GM12878 (cell line): ENCODE measurements at regions not wholly inside any gene's neighbourhood (a gene's known extent, or its start where the extent isn't known, plus 50 kb on each side); places are given as distances from the start of the nearest gene placed in this dataset.

Experiments
- ATAC-seq: fragments of 200-7000 bp; cut with Tn5 transposase; 3 replicates; pipeline ENCODE4 v1.9.1; 2020; ENCODE audit warnings: mild to moderate bottlenecking, moderate library complexity
- BruUV-seq: library from RNA; stranded (reverse); fragments of 400-500 nt; replicated peaks from 2 replicates; lab custom pipeline; 2021; lab: Mats Ljungman, UMichigan
- CTCF ChIA-PET: fragments of 300-600 bp; sonication (Branson Sonifier 250); formaldehyde crosslinking; extraction: SDS; loops from one replicate; lab custom pipeline; 2021; ENCODE audit warnings: inconsistent platforms; lab: Yijun Ruan, JAX
- POLR2A ChIA-PET: fragments of 350-600 bp; formaldehyde crosslinking; extraction: SDS; loops from one replicate; lab custom pipeline; 2021; ENCODE audit warnings: inconsistent platforms; lab: Charles Lee
- RAD21 ChIA-PET: fragments of 300-600 bp; sonication (Branson Sonifier 250); formaldehyde crosslinking; loops from one replicate; lab custom pipeline; 2023; ENCODE audit warnings: antibody characterized with exemption; ENCODE audit not compliant: unreplicated experiment; lab: Charles Lee
- SMC1A ChIA-PET: fragments of 300-600 bp; sonication (Branson Sonifier 250); formaldehyde crosslinking; loops from one replicate; lab custom pipeline; 2023; ENCODE audit not compliant: unreplicated experiment, uncharacterized antibody; lab: Charles Lee
- DNase-seq: peaks from one replicate; pipeline ENCODE4 v3.0.0-alpha.2; 2011; ENCODE audit warnings: low read depth, low spot score
- FAIRE-seq: peaks from 3 replicates; lab custom pipeline; 2011; peaks lifted over from hg19 to GRCh38; lab: Jason Lieb, UNC
- H2AFZ ChIP-seq: 2 replicates; pipeline ENCODE4 v1.6.0; 2011; ENCODE audit warnings: low read depth, low read length, control low read depth; ENCODE audit not compliant: control insufficient read depth
- H3K27ac ChIP-seq: 2 replicates; pipeline ENCODE4 v1.5.1; 2011; ENCODE audit warnings: control low read depth; ENCODE audit not compliant: control insufficient read depth, insufficient read depth
- H3K27me3 ChIP-seq, 2 experiments: replicated peaks in 1 of 2; 2 replicates each; pipeline versions ENCODE4 v1.6.0 to v1.6.1; 2011; ENCODE audit warnings: low read length in 1 of 2; ENCODE audit not compliant: control insufficient read depth in 2 of 2, insufficient read depth in 2 of 2
- H3K36me3 ChIP-seq, 2 experiments: 2 replicates each; pipeline ENCODE4 v1.5.1; 2011; ENCODE audit warnings: low read length in 1 of 2; ENCODE audit not compliant: control insufficient read depth in 2 of 2, insufficient read depth in 2 of 2
- H3K4me1 ChIP-seq: 2 replicates; pipeline ENCODE4 v1.6.1; 2011; ENCODE audit warnings: mild to moderate bottlenecking, low read length, moderate library complexity, mixed read lengths; ENCODE audit not compliant: control insufficient read depth, insufficient read depth
- H3K4me2 ChIP-seq: 2 replicates; pipeline ENCODE4 v1.6.0; 2011; ENCODE audit warnings: control low read depth; ENCODE audit not compliant: control insufficient read depth, insufficient read depth
- H3K4me3 ChIP-seq: fragments of 200-600 bp; sonication (generic); 2 replicates; pipeline ENCODE4 v1.5.1; 2016
- H3K79me2 ChIP-seq: 2 replicates; pipeline ENCODE4 v1.6.0; 2011; ENCODE audit warnings: low read length; ENCODE audit not compliant: control insufficient read depth, insufficient read depth
- H3K9ac ChIP-seq: 2 replicates; pipeline ENCODE4 v1.8.0; 2011; ENCODE audit warnings: low read length, control low read depth, mixed read lengths; ENCODE audit not compliant: control insufficient read depth, insufficient read depth
- H3K9me3 ChIP-seq: replicated peaks from 3 replicates; pipeline ENCODE4 v1.5.1; 2011; ENCODE audit warnings: mild to moderate bottlenecking, low read length; ENCODE audit not compliant: control insufficient read depth, insufficient read depth
- H4K20me1 ChIP-seq: 2 replicates; pipeline ENCODE4 v1.6.0; 2011; ENCODE audit not compliant: control insufficient read depth, insufficient read depth
- BACH1 ChIP-seq: fragments of 450-650 bp; IDR thresholded peaks from 2 replicates; pipeline ENCODE4 v1.6.1; 2017; ENCODE audit warnings: mild to moderate bottlenecking, borderline replicate concordance
- EGR1 ChIP-seq, 2 experiments: IDR thresholded peaks; 1 replicate in 1 of 2; 2 replicates in 1 of 2; pipeline ENCODE4 v1.6.1; 2011 to 2012; ENCODE audit warnings: low read depth in 2 of 2, low read length in 2 of 2, borderline replicate concordance in 1 of 2, mild to moderate bottlenecking in 1 of 2, moderate library complexity in 1 of 2
- ESRRA ChIP-seq: IDR thresholded peaks from 2 replicates; pipeline ENCODE4 v1.6.1; 2012; ENCODE audit warnings: mild to moderate bottlenecking, low read length, improper control_type of control experiment
- GABPA ChIP-seq: IDR thresholded peaks from 2 replicates; pipeline ENCODE4 v1.6.1; 2014; ENCODE audit warnings: antibody characterized with exemption, low read depth, mild to moderate bottlenecking, inconsistent platforms
- IKZF2 ChIP-seq, 2 experiments: fragments of 450-650 bp; IDR thresholded peaks; 2 replicates each; pipeline ENCODE4 v1.6.1; 2017; ENCODE audit warnings: mild to moderate bottlenecking in 2 of 2, moderate library complexity in 2 of 2
- IRF4 ChIP-seq: IDR thresholded peaks from 2 replicates; pipeline ENCODE4 v1.6.1; 2011; ENCODE audit warnings: low read depth, low read length
- MEF2A ChIP-seq: IDR thresholded peaks from 2 replicates; pipeline ENCODE4 v1.6.1; 2011; ENCODE audit warnings: low read depth, mild to moderate bottlenecking, low read length, moderate library complexity; ENCODE audit not compliant: insufficient read depth
- MEF2B ChIP-seq: fragments of 450-650 bp; IDR thresholded peaks from 2 replicates; pipeline ENCODE4 v1.6.1; 2018; ENCODE audit warnings: mild to moderate bottlenecking, moderate library complexity; ENCODE audit not compliant: partially characterized antibody, poor library complexity, severe bottlenecking
- POLR2A ChIP-seq: IDR thresholded peaks from 2 replicates; pipeline ENCODE4 v1.6.1; 2011; ENCODE audit warnings: low read depth, mild to moderate bottlenecking, low read length
- RAD21 ChIP-seq: IDR thresholded peaks from 2 replicates; pipeline ENCODE4 v1.6.1; 2011; ENCODE audit warnings: mild to moderate bottlenecking, low read depth, low read length, moderate library complexity; ENCODE audit not compliant: insufficient read depth
- RAD51 ChIP-seq: fragments of 450-650 bp; IDR thresholded peaks from 2 replicates; pipeline ENCODE4 v1.6.1; 2016; ENCODE audit warnings: moderate library complexity, mild to moderate bottlenecking, inconsistent platforms
- RFX5 ChIP-seq: IDR thresholded peaks from 2 replicates; pipeline ENCODE4 v1.6.1; 2011; ENCODE audit warnings: low read depth, low read length, improper control_type of control experiment
- SUPT20H ChIP-seq: IDR thresholded peaks from 2 replicates; pipeline ENCODE4 v1.6.1; 2011; ENCODE audit warnings: low read depth, mild to moderate bottlenecking, low read length, moderate library complexity, borderline replicate concordance; ENCODE audit not compliant: control insufficient read depth
- ZNF622 ChIP-seq: fragments of 450-650 bp; IDR thresholded peaks from 2 replicates; pipeline ENCODE4 v1.6.1; 2017; ENCODE audit warnings: mild to moderate bottlenecking, inconsistent platforms
- WGBS: methylation state at CpG from one replicate; pipeline ENCODE4 v1.1.6; 2016; ENCODE audit warnings: low lambda C conversion rate; ENCODE audit not compliant: insufficient replicate concordance, insufficient coverage; ENCODE audit errors: missing lambda C conversion rate; 5-methylcytosine and 5-hydroxymethylcytosine counted together
- in situ Hi-C: fragments of 300-500 bp; cut with MboI; formaldehyde crosslinking; loops from 9 replicates; pipeline ENCODE4 v1.14.3; 2018; ENCODE audit warnings: mixed read lengths
- intact Hi-C: fragments of 100-400 bp; cut with micrococcal nuclease; formaldehyde crosslinking; loops from one replicate; pipeline ENCODE4 v1.14.2; 2022; ENCODE audit not compliant: unreplicated experiment

DNA sequence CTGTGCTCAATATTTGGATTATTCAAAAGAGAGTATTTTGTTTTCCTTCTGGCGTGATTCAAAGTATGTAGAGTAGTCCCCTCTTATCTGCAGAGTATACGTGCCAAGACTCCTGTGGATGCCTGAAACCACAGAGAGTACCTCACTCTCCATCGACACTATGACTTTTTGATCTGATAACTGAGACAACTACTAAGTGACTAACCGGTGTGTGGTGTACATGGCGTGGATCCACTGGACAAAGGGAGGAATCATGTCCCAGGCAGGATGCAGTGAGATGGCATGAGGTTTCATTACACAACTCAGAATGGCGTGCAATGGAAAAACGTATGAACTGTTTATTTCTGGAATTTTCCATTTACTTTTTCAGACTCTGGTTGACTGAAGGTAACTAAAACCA, 112.2 kb upstream of the PDE7B start:
- no peaks in the 10 kb centered on the region for H3K79me2 ChIP-seq
- no peaks in the 10 kb centered on the region for H3K36me3 ChIP-seq
- ChIA-PET POLR2A (no interaction called here), CTCF (interaction anchor here (1.0 kb wide), 1 partner anchor 198 kb away, joined by 3 read pairs; no protein-coding TSS in a partner anchor), SMC1A (no interaction called here), RAD21 (no interaction called here)
- no peaks in the 10 kb centered on the region for H4K20me1 ChIP-seq
- H3K27me3 ChIP-seq, result no peaks in the 10 kb centered on the region
- DNase-seq (no peak), FAIRE-seq (no peak), ATAC-seq (no peak)
- H3K27ac ChIP-seq, result no peak overlapping the region
- TF ChIP-seq GABPA (no peak), MEF2B (no peak), IKZF2 (IDR thresholded peaks at IDR 0.05) (no peak), POLR2A (no peak), RAD51 (no peak), MEF2A (no peak), IRF4 (no peak), EGR1 (IDR thresholded peaks at IDR 0.05; ENCODE audit: borderline replicate concordance in 1 of 2, low read depth in 2 of 2, low read length in 2 of 2) (no peak), ESRRA (no peak), BACH1 (no peak), RFX5 (no peak), SUPT20H (no peak), RAD21 (no peak), ZNF622 (no peak)
- H3K4me1 ChIP-seq, result no peaks in the 10 kb centered on the region
- H3K9me3 ChIP-seq, result no peaks in the 10 kb centered on the region
- BruUV-seq, result no TSS peak
- H3K4me3 ChIP-seq, result no peak overlapping the region
- in situ Hi-C loops, result no loop called here
- intact Hi-C loops, result no loop called here
- 28% methylated on average over 7 of the region's 7 CpGs for WGBS
- no peak overlapping the region for H3K4me2 ChIP-seq
- no peak overlapping the region for H2AFZ ChIP-seq
- H3K9ac ChIP-seq, result no peak overlapping the region
